ENCODE measurements at regions not wholly inside any gene's neighbourhood (a gene's known extent, or its start where the extent isn't known, plus 50 kb on each side); places are given as distances from the start of the nearest gene placed in this dataset.
"Not testable (repeated sequence)": the region's sequence is repeated elsewhere in the genome, so short reads cannot be mapped to it uniquely, and the experiment has no call there.

- intact Hi-C loops (cut with DNase I): no loop called here
- WGBS, 4 donors: 77 to 85% (median 79%) methylated on average over 5 of the region's 5 CpGs
- peak in 2 of 7 donors; percentile 12 to 23 for DNase-seq
- Histone ChIP-seq H3K36me3 (replicated peaks in 1 of 2) (no peaks in the 10 kb centered on the region), H3K9me3 (replicated peaks in 1 of 3) (no peaks in the 10 kb centered on the region), H3K4me3 (no peak overlapping the region), H3K27me3 (no peaks in the 10 kb centered on the region), H3K27ac (no peak overlapping the region), H3K4me1 (replicated peaks in 1 of 2) (no peaks in the 10 kb centered on the region)
- no peak for TF ChIP-seq POLR2A (IDR thresholded peaks at IDR 0.05)
- TF ChIP-seq, protein P1, sequence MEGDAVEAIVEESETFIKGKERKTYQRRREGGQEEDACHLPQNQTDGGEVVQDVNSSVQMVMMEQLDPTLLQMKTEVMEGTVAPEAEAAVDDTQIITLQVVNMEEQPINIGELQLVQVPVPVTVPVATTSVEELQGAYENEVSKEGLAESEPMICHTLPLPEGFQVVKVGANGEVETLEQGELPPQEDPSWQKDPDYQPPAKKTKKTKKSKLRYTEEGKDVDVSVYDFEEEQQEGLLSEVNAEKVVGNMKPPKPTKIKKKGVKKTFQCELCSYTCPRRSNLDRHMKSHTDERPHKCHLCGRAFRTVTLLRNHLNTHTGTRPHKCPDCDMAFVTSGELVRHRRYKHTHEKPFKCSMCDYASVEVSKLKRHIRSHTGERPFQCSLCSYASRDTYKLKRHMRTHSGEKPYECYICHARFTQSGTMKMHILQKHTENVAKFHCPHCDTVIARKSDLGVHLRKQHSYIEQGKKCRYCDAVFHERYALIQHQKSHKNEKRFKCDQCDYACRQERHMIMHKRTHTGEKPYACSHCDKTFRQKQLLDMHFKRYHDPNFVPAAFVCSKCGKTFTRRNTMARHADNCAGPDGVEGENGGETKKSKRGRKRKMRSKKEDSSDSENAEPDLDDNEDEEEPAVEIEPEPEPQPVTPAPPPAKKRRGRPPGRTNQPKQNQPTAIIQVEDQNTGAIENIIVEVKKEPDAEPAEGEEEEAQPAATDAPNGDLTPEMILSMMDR (IDR thresholded peaks at IDR 0.05): no peak
These were observed 114.6 kb downstream of the VEGFA start for GRCh38 chr6:43884652-43885022.

GRCh38 chr6:43883847-43884651 lies 114.0 kb downstream of the VEGFA start:
- Histone ChIP-seq H3K9me3 (replicated peaks in 1 of 3) (no peaks in the 10 kb centered on the region), H3K27me3 (no peaks in the 10 kb centered on the region), H3K36me3 (replicated peaks in 1 of 2) (no peaks in the 10 kb centered on the region), H3K4me3 (no peak overlapping the region), H3K27ac (no peak overlapping the region), H3K4me1 (replicated peaks in 1 of 2) (no peaks in the 10 kb centered on the region)
- intact Hi-C loops (cut with DNase I): no loop called here
- TF ChIP-seq POLR2A (IDR thresholded peaks at IDR 0.05): no peak
- TF ChIP-seq, protein P1 (IDR thresholded peaks at IDR 0.05): no peak
- WGBS, 4 donors: 53 to 79% (median 78%) methylated on average over 5 to 7 of the region's 7 CpGs
- DNase-seq: peak in 1 of 7 donors; percentile 15

DNA sequence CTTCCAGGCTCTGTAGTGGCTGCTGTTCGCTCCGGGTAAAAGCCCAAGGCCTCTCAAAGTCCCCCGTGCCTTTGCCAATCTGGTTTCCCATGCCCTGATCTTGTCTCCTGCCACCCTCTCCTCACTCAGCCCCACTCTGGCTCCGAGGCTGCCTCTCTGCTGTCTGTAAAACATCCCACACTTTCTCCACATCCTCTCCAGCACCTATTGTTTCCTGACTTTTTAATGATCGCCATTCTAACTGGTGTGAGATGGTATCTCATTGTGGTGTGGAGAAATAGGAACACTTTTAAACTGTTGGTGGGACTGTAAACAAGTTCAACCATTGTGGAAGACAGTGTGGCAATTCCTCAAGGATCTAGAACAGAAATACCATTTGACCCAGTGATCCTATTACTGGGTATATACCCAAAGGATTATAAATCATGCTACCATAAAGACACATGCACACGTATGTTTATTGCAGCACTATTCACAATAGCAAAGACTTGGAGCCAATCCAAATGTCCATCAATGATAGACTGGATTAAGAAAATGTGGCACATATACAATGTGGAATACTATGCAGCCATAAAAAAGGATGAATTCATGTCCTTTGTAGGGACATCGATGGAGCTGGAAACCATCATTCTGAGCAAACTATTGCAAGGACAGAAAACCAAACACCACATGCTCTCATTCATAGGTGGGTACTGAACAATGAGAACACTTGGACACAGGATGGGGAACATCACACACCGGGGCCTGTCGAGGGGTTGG lies 112.9 kb downstream of the VEGFA start:
- H3K27ac ChIP-seq; H3K4me3 ChIP-seq; H3K9me3 ChIP-seq (replicated peaks in 1 of 3); H3K27me3 ChIP-seq; H3K36me3 ChIP-seq (replicated peaks in 1 of 2); H3K4me1 ChIP-seq (replicated peaks in 1 of 2); DNase-seq; intact Hi-C loops (cut with DNase I): not testable (repeated sequence)
- 88 to 95% (median 94%) methylated on average over 9 of the region's 9 CpGs for WGBS, 4 donors

DNA sequence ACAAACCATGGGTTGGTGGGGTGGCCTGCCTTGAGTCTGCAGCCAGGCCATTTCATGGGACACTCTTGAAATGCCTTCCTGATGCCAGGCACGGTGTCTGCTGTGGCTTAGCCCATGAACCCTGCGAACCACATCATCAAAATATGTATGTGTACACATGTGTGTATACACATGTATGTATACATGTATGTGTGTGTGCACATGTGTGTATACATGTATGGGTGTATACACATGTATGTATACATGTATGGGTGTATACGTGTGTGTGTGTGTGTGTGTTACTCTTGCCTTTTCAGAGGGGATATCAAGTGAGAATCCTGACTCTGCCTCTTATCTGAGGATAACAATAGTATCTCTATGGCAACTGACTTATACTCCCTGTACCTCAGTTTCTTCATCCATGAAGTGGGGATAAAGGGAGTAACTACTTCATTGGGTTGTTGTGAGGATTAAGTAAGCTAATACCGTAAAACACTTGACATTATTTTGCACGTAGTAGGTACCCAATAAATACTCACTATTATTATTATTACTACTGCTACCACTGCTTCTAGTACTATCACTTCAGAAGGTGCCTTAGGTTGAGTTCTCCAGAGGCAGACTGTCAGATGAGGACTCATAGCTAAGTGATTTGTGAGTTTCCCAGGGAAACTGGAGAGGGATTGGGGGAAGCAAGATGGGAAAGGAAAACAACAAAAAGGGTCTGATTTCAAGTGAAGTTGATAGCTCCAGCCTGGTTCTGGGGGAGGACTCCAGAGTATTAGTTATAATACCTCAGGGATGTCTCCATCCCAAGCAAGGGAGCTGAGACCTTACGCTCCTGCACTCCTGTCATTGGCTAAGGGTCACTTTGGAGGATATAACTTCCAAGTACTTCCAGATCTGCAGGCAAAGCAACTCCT lies 110.5 kb downstream of the VEGFA start:
- no peak for DNase-seq
- H3K27ac ChIP-seq: no peak overlapping the region
- intact Hi-C loops (cut with DNase I): no loop called here
- H3K4me3 ChIP-seq: no peak overlapping the region
- no peaks in the 10 kb centered on the region for H3K36me3 ChIP-seq (replicated peaks in 1 of 2)
- H3K4me1 ChIP-seq (replicated peaks in 1 of 2): no peaks in the 10 kb centered on the region
- H3K9me3 ChIP-seq (replicated peaks in 1 of 3): no peaks in the 10 kb centered on the region
- WGBS, 4 donors: 77 to 89% (median 83%) methylated on average over 5 to 6 of the region's 6 CpGs
- TF ChIP-seq POLR2A (IDR thresholded peaks at IDR 0.05): no peak
- no peaks in the 10 kb centered on the region for H3K27me3 ChIP-seq

DNA sequence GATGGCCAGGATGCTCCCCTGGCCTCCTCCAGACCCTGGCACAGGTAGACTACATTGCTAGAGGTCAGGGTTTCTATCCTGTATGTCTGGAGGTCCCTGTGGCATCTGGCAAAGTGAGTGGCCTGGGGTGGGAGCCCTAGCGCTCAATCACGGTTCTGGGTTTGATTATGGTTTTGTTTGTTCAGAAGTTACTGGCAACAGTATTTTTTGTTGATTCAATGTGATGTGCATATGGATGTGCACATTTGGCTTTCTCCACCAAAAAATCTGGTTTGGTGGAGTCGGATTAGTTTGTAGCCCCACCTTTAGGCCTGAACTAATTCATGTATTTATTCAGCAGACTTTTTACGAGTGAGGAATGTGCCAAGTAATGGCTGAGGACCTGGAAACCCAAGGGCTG lies 109.7 kb downstream of the VEGFA start:
- Histone ChIP-seq H3K27ac (no peak overlapping the region), H3K36me3 (replicated peaks in 1 of 2) (no peaks in the 10 kb centered on the region), H3K27me3 (no peaks in the 10 kb centered on the region), H3K4me1 (replicated peaks in 1 of 2) (no peaks in the 10 kb centered on the region), H3K9me3 (replicated peaks in 1 of 3) (no peaks in the 10 kb centered on the region), H3K4me3 (no peak overlapping the region)
- no peak for DNase-seq
- TF ChIP-seq, protein P1 (IDR thresholded peaks at IDR 0.05): no peak
- no peak for TF ChIP-seq POLR2A (IDR thresholded peaks at IDR 0.05)
- intact Hi-C loops (cut with DNase I): no loop called here
- WGBS, 4 donors: 89 to 95% (median 93%) methylated on average over 4 of the region's 4 CpGs
